ENCODE measurements at regions not wholly inside any gene's neighbourhood (a gene's known extent, or its start where the extent isn't known, plus 50 kb on each side); places are given as distances from the start of the nearest gene placed in this dataset.
A peak's percentile ranks its signal among the peaks of the same experiment; 100 is the strongest.

- DNase-seq, result no peak
Observed at GRCh38 chr10:123581656-123582055, 84.5 kb upstream of the GPR26 start.

GRCh38 chr10:123582084-123582989 lies 83.8 kb upstream of the GPR26 start:
- DNase-seq, result peak; percentile 32

DNA sequence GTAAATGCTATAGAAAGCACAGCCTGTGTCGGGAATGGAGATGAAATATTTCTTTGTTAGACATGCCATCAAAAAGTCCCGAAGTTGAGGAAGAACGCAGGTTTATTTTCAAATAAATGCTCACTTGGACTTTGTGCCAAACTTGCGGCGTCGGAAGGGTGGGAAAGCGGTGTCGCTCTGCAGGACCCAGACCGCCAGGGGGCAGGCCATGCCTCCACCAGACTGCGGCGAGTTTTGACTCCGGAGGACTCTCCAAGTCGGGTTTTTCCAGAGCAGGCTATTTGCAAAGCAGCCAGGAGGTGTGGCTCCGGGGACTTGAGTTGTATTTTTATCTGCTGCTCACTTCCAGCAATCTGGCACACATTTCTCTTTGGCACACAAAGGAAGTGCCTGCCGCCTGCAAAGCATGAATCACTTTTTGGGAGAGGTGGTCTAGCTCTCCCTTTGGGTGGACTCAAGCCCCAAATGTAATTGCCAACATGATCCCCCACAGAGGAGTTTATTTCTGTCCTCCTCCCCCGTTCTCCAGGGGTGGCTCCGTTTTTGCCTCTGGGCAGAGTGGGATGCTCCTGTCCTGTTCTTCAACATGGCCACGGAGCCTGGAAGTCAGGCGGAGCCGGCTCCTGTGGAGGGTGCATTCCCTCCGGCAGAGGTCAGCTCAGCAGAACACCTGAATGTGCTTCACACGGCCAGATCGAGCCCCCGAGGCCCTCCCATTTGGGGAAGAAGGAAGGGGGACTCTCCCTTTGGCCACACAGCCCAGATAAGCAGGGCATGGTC lies 82.3 kb upstream of the GPR26 start:
- peak; percentile 44 for DNase-seq

DNA sequence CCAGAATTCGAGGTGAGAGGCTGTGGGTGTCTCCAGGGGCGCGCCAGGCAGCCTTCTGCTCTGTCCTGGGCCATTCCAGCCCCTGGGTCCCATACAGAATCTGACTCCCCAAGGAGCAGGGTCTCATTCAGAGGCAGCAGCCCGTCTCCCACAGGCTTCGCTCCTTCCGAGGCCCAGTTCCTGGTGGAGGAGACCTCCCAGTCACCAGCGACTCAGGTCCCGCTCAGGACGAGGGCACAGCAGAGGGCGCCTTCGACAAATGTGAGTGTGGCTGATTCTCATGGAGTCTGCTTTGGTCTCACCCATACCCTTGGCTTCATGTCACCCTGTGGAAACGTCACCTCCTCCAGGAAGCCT lies 81.8 kb upstream of the GPR26 start:
- no peak for DNase-seq

DNA sequence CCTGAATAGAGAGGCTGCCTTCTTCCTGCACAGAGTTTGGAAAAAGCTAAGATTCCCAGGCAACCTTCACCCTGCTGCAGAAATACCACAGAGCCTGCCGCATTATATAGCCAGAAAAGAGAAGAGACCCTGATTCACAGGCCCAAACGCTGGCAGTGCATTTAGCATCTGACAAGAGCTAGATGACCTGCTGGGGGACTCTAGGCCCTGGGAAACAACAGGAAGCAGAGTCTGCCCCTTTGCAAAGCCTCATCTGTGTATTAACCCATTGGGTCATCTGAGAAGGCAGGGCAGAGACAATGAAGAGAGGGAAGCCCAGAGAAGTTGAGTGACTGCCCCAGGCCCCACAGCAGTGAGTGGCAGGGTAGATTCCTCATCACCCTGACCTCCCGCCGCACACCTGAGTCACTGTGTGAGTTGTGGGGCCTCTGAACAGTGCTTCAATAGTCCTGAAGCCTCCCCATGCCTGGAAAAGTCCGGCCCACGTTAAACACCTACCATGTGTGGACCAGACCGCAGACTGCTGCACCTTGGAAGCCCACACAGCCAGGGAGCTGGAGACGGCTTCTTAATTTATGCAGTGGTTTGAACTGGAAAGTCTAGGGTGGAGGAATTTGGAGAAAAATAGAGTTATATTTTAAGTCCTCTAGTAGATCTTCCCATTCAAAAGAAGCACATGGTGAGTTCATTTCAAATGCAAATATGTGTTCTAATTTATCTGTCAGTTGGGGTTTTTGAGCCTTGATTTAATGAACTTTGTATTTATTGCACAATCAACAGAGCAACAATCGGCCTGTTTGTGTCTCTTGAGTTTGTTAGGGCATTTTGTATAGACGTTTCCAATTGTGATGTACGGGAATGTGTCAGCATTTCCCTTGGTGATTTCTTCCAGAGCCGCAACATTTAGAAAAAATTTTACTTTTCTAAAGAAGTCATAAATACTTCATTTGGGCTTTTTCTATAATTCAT lies 80.4 kb upstream of the GPR26 start:
- DNase-seq, result no peak

DNA sequence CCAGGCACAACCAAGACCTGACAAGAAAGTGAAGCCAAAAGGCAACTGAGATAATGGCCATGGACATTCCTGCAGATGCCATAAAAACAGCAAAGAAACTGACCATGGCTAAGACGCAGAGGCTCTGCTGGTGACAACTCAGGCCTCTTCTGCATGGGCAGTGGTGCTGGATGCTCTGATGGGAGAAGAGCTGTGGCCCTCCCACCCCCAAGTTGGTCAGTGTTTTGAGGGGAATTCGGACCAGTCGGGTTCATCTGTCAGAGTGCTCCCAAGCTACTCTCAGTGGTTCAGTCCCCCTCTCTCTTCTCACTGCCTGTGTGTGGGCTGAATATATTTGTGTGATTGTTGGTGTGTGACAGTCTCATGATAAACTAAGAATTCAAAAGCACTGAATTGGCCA lies 79.0 kb upstream of the GPR26 start:
- no peak for DNase-seq

DNA sequence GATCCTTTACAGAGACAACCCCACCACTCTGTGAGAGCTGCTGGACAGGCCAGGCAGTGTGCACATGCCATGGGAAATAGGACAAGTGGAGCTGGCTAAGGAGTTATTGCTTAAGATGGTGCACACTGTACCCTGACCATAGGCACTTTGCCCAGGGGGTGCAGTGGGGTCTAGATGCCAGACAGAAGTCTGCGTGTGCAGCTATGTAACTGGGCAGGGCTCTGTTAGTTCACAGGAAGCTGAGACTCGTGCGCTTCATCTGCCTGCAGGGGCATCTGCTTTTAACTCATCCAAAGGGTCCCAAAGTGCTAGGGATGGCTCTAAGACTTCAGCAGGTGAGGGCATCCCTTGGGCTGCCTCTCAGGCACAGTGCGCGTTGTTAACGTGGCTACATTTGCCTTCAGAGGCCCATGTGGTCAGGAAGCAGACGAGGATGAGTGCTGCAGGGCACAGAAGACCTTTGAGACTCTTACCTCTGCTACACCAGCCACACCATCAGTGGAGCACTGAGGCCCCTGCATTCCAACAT lies 77.7 kb upstream of the GPR26 start:
- DNase-seq, result no peak

DNA sequence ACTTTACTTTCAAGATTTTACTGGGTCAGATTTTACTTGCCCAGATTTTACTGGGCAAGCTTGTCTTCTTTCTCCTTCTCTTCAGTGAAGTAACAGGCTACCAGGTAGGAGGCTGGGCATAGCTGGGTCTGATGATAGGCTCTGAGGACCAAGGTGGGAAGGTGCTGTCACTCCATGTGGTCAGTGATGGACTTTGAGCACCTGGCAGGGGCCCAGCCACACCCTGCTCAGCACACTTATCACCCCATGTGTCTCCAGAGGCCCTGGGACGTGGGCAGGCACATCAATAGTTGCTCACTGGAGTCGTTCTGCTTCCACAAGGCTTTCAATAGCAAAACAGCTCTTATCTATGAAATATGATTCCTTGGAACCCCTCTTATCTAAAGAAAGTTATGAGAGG lies 70.5 kb upstream of the GPR26 start:
- no peak for DNase-seq

GRCh38 chr10:123597676-123598075 lies 68.5 kb upstream of the GPR26 start:
- no peak for DNase-seq

- no peak for DNase-seq
Observed at GRCh38 chr10:123599366-123599849, 66.7 kb upstream of the GPR26 start.

DNA sequence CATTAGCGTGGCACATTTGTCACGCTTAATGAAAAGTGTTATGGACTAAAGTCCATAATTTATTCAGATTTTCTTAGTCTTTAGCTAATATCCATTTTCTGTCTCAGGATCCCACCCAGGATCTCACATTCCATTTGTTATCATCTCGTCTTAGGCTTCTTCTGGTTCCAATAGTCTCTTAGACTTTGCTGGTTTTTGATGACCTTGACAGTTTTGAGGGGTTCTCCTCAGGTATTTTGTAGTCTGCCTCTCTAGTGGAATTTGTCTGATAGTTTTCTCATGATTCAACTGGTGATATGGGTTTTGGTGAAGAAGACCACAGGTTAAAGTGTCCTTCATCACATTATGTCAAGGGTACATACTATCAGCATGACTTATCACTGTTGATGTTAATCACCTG lies 66.0 kb upstream of the GPR26 start:
- no peak for DNase-seq

GRCh38 chr10:123603130-123603529 lies 63.0 kb upstream of the GPR26 start:
- DNase-seq, result no peak

GRCh38 chr10:123604506-123604905 lies 61.6 kb upstream of the GPR26 start:
- DNase-seq, result no peak

- DNase-seq, result no peak
Observed at GRCh38 chr10:123606006-123606405, 60.1 kb upstream of the GPR26 start.

GRCh38 chr10:123606955-123607354 lies 59.2 kb upstream of the GPR26 start:
- no peak for DNase-seq

DNA sequence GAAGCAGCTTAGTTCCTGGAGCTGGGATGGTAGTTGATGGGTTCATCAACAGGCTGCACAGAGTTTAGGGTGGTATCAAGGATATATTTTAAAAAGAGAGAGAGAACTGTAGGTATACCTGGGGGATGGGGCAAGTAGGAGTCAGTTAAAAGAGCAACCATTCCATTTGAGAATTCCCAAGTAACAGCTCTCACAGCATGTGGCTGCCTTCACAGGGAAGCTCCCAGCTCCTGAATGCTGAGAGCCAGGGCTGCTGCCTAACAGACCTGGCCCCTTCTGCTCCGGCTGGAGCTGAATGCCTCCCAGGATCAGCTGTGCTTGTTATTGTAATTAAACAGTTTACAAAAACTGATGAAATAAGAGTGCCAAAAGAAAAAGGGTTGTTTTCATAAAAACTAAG lies 58.8 kb upstream of the GPR26 start:
- no peak for DNase-seq

DNA sequence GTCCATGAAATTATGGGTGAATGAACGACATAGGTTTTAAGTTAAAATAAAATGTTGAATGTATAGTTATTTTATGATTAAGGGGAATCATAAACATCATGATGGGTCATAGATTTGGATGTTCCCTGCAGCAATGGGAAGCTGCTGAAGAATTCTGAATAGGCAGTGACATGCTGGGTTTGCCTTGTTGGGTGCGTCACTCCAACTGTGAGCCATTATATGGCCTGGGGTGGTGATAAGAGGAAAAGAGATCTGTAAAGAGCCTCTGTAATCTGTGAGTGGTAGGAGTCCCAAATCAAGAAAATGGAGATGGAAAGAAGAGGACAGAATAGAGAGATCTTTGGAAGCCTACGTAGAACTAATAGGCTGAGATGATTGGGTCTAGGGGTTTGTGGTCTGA lies 58.1 kb upstream of the GPR26 start:
- DNase-seq, result no peak

DNA sequence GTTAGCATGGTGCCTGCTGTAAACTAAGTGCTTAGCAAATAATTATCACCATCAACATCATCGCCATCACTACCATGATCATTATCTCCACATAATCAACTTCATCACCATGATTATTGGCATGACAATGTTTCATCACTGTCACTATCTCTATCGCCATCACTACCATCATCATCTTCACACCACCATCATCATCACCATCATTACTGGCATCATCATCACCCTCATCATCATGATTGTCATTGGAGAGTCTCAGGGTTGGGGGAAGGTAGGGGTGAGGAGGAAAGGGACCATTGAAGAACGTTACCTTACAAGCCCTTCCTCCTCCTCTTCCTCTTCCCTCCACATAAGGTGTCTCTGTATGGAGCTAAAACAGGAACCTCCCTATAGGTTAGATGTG lies 54.9 kb upstream of the GPR26 start:
- no peak for DNase-seq

GRCh38 chr10:123611876-123612275 lies 54.3 kb upstream of the GPR26 start:
- DNase-seq, result no peak

DNA sequence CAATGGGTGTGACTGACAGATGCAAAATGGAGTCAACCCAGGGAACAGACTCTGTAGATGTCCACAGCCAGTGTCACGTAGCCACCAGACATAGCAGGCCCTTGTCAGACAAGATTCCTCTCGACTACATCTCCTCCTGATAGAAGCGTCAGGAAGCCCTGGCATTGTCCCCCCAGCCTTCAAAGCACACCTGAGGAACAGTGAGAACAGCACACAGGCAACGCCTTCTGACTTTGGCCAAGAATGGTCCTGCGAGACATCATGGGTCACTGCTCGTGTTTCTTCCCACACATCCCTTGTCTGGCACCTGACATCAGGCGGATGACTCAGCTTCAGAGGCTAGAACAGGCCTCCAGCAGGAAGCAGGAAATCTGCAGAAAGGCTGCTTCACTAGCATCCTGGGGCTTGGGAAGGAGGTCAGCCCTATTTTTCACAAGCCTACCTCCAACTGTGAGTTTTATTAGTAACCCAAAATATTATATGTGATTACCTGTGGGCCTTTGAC lies 52.8 kb upstream of the GPR26 start:
- no peak for DNase-seq

DNA sequence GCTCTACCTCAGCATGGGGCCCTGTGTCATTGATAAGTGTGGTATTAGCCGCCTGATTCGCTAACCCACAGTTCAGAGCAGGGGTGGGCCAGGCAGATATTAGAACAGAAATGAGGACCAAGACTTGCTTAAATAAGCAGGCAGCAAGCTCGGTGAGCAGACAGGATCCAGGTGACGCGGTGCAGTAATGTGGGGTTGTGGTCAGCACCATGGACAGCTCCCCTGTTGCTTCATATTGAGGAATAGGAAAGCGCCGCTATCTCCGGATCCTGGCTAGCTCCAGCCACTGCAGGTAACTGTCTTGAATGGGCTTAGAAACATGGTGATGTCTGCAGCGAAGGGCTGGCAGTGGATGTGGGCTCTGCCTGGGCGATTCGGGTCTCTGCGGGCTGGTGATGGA lies 51.3 kb upstream of the GPR26 start:
- no peak for DNase-seq

Measured in NCI-H1092 treated with DMSO at 0.1 percent for 48 hours (cell line).